GM19239 (cell line): ENCODE measurements at regions not wholly inside any gene's neighbourhood (a gene's known extent, or its start where the extent isn't known, plus 50 kb on each side); places are given as distances from the start of the nearest gene placed in this dataset.
A peak's percentile ranks its signal among the peaks of the same experiment; 100 is the strongest.
"Not testable (repeated sequence)": the region's sequence is repeated elsewhere in the genome, so short reads cannot be mapped to it uniquely, and the experiment has no call there.

Source experiments
- DNase-seq: peaks from one replicate; pipeline ENCODE4 v3.0.0; 2011; ENCODE audit warnings: low spot score; ENCODE audit not compliant: insufficient read length
- FAIRE-seq: peaks from 2 replicates; lab custom pipeline; 2011; peaks lifted over from hg19 to GRCh38; lab: Jason Lieb, UNC

DNA sequence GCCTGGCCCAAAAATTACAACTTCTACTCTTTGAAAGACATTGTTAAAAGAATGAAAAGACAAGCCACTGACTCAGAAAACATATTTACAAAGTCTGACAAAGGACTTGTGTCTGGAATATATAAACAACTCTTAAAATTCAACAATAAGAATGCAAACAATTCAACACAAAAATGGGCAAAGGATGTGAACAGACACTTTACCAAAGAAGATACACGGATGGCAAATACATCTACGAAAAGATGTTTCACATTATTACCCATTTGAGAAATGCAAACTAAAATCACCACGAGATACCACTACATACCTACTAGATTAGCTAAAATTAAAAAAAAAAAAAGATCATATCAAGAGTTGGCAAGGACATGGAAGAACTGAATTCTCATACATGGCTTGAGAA is 80.8 kb upstream of the METRNL start:
- no peak for DNase-seq
- FAIRE-seq = no peak

- FAIRE-seq (no peak), DNase-seq (no peak)
Measured at GRCh38 chr17:83000738-83001137, 78.7 kb upstream of the METRNL start.

- DNase-seq (no peak), FAIRE-seq (no peak)
Measured at GRCh38 chr17:83002118-83002805, 77.1 kb upstream of the METRNL start.

DNA sequence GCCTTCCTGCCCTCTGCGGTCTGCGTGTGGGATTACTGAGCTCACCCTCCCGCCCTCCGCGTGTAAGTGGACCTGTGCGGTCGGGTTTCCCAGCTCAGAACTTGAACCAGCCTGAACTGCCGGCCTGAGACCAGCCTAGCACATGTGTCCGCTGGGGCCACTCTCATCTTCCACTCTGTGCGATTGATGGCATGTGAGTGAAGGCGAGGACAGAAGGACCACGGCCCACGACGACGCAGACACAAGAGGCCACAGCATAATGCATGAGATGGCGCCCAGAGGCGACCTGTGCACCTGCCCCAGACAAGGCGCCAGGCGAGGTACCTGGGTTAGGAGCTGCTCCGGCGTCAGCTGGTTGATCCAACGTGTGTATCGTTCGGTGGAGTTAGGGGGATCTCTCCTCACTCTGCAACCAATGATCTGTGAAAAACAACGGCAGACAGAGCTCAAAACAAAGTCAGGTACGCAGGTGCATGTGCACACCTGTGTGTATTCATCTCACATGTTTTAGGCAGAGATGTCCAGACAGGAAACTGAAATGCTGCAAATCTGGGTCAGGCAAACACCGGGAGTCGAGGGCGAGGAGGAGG is 74.5 kb upstream of the METRNL start:
- DNase-seq (no peak), FAIRE-seq (no peak)

DNA sequence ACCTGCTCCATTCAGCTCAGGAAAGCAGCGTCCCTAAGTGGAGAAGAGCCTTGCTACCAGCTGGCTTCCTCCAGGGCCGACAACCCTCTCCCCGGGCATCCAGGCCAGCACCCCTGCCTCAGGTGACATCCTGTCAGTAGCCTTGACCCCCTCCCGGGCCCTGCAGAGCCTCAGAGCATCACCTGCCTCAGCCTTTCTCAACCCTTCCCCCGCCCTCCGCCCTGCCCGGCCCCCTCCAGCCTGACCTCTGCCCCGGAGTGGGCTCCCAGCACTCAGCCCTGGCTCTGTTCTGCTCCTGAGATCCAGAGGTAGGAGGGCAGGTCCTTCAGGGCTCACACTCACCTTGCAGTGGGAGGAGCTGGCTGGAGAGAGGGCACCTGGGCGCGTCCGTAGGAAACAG is 73.8 kb upstream of the METRNL start:
- FAIRE-seq (no peak), DNase-seq (no peak)

- DNase-seq (no peak), FAIRE-seq (no peak)
Measured at GRCh38 chr17:83006515-83007455, 72.6 kb upstream of the METRNL start.

DNA sequence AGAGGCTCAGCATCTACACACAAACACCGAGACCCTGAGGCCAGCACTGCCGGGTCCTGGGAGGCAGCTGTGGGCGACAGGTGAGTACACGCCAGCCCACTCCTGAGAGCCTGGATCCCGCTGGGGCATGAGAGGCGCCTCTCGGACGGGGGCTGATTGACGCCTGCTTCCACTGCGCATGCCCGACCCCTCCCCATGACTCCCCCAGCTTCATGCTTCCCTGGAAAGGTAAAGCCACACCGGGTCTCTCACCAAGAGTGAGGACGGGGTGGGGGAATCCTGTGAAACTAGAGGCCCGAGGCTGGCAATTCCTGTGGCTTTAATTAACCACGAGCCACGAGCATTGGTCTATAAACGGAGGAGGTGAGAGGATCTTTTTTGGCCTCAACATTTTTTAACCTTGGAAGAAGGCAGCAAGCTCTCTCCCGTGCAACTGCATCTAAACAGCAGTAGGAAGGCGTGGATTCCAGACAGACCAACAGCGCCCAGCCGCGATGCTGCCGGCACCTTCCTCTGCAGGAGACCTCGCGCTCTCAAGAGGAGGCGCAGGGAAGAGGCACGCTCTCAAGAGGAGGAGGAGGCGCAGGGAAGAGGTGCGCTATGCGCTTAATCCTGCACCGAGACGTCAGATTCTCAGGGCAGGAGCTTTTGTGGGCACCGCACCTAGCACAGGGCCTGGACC is 71.8 kb upstream of the METRNL start:
- FAIRE-seq (no peak), DNase-seq (peak; percentile 1)

GRCh38 chr17:83008186-83008510 is 71.3 kb upstream of the METRNL start:
- FAIRE-seq = no peak
- no peak for DNase-seq

DNA sequence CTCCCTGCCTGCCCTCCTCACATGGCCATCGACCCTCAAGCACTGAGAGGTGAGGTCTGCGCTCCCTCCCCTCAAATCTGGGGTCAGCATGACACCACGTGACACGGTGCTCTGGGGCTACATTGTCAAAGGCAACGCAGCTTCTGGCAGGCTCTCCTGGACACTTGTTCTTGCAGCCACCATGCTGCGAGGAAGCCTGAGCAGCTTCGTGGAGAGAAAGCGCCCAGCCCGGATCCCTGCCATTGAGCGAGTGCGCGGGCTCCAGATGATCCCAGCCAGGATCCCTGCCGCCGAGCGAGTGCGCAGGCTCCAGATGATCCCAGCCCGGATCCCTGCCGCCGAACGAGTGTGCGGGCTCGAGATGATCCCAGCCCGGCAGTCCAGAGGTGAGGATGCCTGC is 70.9 kb upstream of the METRNL start:
- no peak for FAIRE-seq
- DNase-seq = no peak

DNA sequence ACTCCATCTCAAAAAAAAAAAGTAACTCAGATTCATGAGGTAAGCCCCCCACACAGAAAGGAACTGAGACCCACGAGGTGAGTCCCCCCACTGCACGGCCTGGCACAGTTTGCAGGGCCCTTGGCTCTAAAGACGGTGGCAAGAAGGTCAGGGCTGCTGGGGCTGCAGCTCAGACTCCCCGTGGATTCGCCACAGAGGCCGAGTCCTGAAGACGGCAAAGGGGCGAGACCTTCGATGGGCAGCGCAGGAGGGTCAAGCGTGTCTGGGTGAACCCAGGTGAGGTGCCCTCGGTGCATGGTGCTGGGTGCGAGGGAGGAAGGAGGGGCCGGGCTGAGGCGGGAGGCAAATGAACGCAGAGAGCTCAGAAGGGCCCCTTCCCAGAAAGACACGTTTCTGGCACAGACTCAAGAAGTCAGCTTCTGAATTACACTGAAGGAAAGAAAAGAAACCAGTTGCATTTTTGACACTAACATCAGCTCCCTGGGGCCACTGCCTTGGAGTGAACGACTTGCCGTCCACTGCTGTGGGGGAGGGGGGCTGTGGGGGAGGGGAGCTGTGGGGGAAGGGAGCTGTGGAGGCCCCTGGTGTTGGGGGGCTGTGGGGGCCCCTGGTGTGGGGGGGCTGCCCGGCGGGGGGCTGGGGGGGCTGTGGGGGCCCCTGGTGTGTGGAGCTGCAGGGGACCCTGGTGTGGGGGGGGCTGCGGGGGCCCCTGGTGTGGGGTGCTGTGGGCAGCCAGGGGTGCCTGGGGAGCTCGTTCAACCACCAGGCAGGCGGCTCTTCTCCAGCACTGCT is 69.8 kb upstream of the METRNL start:
- FAIRE-seq = no peak
- DNase-seq = no peak

DNA sequence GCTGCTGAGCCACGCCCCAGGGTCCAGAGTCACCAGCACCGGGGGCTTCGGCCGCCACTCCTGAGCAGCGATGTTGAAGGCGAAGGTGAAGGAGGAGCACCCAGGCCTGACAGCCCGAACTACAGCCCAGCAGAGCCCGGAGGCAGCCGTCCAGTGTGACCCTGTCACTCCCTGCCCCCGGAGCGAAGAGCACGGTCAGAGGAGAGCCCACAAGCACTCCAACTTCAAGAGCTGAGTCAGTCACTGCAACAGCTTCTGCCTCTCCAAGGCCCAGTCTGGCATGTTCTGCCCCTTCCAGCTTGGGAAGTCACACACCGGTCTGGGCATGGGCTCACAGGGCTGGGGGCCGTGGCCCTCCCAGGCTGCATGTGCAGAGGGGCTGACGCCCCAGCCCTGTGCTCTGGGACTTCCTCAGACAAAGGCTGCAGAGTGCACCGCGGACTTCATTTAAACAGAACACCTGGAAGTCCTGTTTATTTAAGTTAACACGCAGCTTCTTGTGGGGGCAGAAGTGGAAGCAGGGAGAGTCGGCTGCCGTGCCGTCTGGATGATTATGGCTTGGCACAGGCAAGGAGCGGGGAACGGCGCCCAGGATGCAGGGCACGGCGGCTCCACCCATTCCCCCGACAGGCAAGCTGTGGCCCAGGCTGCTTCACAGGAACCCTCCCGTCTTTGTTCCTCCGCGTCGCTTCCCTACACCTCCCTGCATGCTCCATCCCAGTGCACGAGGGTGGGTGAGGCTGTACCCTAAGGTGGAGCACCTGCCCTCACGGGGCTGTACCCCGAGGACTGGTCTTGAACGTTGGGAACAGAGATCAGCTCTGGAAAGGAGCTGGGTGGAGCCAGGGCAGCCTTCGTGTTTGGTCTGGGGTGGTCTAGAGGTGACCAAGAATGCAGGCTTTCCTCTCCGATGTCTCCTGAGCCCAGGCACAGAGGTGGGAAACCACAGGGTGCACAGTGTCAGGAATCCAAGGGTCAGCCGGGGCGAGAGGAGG is 68.9 kb upstream of the METRNL start:
- DNase-seq (peak; percentile 2), FAIRE-seq (no peak)

- FAIRE-seq = not testable (repeated sequence)
Measured at GRCh38 chr17:83011676-83012075, 67.7 kb upstream of the METRNL start.

GRCh38 chr17:83012200-83012785 is 67.1 kb upstream of the METRNL start:
- FAIRE-seq (no peak), DNase-seq (no peak)

More at GRCh38 chr17:83011676-83012075, 67.7 kb upstream of the METRNL start:
- DNase-seq = not testable (repeated sequence)

GRCh38 chr17:83012868-83013778 is 66.3 kb upstream of the METRNL start:
- no peak for DNase-seq
- FAIRE-seq = no peak

- DNase-seq = no peak
- FAIRE-seq = no peak
Measured at GRCh38 chr17:83013779-83014117, 65.7 kb upstream of the METRNL start.

DNA sequence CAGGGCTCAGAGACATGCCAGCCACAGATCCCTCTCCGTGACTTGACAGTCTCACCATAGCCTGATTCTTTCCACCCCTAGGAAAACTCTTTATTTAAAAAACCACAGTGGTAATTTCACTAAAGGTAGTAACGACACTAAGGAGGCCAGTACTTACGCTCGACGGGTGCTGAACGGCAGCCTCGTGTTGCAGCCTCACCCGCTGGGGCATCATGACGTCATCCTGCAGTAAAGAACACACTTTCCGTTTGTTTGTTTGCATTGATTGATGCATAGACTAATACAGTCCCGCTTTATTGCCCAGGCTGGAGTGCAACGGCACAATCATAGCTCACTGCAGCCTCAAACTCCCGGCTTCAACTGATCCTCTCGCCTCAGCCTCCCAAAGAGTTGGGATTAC is 65.1 kb upstream of the METRNL start:
- FAIRE-seq = no peak
- no peak for DNase-seq
